ENCODE measurements at regions not wholly inside any gene's neighbourhood (a gene's known extent, or its start where the extent isn't known, plus 50 kb on each side); places are given as distances from the start of the nearest gene placed in this dataset.
"Not testable (repeated sequence)": the region's sequence is repeated elsewhere in the genome, so short reads cannot be mapped to it uniquely, and the experiment has no call there.

DNA sequence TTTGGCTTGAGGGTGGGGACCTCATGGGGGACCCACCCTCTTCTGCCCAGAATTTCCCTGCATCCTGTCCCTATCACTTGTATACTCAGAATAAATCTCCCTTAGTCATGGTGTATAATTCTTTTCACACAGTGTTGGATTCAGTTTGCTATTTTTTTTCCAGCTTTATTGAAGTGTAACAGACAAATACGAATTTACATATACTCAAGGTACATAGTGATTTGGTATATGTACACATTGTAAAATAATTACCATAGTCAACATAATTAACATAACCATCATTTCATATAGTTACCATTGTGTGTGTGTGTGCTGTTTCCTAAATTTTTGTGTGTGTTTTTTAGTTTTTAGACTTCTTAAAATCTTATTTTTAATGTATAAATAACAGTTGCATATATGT lies 269.9 kb downstream of the CNTNAP3 start:
- not testable (repeated sequence) for H3K9ac ChIP-seq (ENCODE audit: insufficient read depth in 1 of 2, low read length in 2 of 2); H3K4me1 ChIP-seq (ENCODE audit: control insufficient read depth in 5 of 5, insufficient read depth in 5 of 5, low read length in 5 of 5); DNase-seq; ATAC-seq (ENCODE audit: insufficient read depth, low FRiP score); H3K27ac ChIP-seq (ENCODE audit: low read depth in 1 of 2, low read length in 1 of 2); H3K27me3 ChIP-seq (ENCODE audit: control insufficient read depth in 3 of 3, insufficient read depth in 3 of 3, low read length in 2 of 3); H3K9me3 ChIP-seq (ENCODE audit: control insufficient read depth in 4 of 4, insufficient read depth in 3 of 4, low read length in 3 of 4); H3K36me3 ChIP-seq (ENCODE audit: control insufficient read depth in 4 of 4, insufficient read depth in 4 of 4, low read length in 4 of 4); H3K4me3 ChIP-seq
- WGBS, 2 donors, result 74 to 90% methylated on average over 1 of the region's 1 CpG

DNA sequence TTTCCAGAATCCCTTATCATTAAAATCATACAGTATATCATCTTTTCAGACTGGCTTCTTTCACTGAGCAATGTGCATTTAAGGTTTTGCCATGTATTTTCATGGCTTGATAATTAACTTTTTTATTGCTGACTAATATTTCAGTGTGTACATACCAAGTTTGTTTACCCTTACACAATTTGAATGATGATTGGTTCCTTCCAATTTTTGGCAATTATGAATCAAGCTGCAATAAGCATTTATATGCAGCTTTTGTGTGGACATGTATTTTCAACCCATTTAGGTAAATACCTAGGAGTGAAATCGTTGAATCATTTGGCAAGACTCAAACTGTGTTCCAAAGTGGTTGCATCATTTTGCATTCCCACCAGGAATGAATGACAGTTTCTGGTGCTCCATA lies 272.8 kb downstream of the CNTNAP3 start:
- not testable (repeated sequence) for DNase-seq; H3K9ac ChIP-seq (ENCODE audit: insufficient read depth in 1 of 2, low read length in 2 of 2); H3K4me3 ChIP-seq; H3K4me1 ChIP-seq (ENCODE audit: control insufficient read depth in 5 of 5, insufficient read depth in 5 of 5, low read length in 5 of 5); H3K27me3 ChIP-seq (ENCODE audit: control insufficient read depth in 3 of 3, insufficient read depth in 3 of 3, low read length in 2 of 3); H3K27ac ChIP-seq (ENCODE audit: low read depth in 1 of 2, low read length in 1 of 2); H3K36me3 ChIP-seq (ENCODE audit: control insufficient read depth in 4 of 4, insufficient read depth in 4 of 4, low read length in 4 of 4); H3K9me3 ChIP-seq (ENCODE audit: control insufficient read depth in 4 of 4, insufficient read depth in 3 of 4, low read length in 3 of 4); ATAC-seq (ENCODE audit: insufficient read depth, low FRiP score)
- whole genome bisulfite sequencing, 2 donors, result no CpG with 5 or more reads among the region's 1 CpG

DNA sequence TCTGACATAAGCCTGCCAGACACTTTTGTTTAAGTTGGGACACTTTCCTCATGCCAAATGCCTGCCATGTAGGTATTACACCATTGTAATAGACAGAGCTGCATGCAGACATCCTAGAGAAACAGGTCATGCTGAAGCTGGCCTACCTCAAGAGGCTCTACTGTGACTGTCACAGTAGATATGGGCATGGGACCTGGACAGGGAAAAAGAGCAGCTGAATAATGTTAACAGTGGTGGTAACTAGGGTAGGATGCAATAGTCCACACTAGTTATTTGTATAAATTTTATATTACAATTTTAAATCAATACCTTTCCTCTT lies 273.2 kb downstream of the CNTNAP3 start:
- not testable (repeated sequence) for H3K27ac ChIP-seq (ENCODE audit: low read depth in 1 of 2, low read length in 1 of 2); DNase-seq; H3K27me3 ChIP-seq (ENCODE audit: control insufficient read depth in 3 of 3, insufficient read depth in 3 of 3, low read length in 2 of 3); H3K9ac ChIP-seq (ENCODE audit: insufficient read depth in 1 of 2, low read length in 2 of 2); ATAC-seq (ENCODE audit: insufficient read depth, low FRiP score); H3K4me3 ChIP-seq; H3K36me3 ChIP-seq (ENCODE audit: control insufficient read depth in 4 of 4, insufficient read depth in 4 of 4, low read length in 4 of 4); H3K4me1 ChIP-seq (ENCODE audit: control insufficient read depth in 5 of 5, insufficient read depth in 5 of 5, low read length in 5 of 5); H3K9me3 ChIP-seq (ENCODE audit: control insufficient read depth in 4 of 4, insufficient read depth in 3 of 4, low read length in 3 of 4)

DNA sequence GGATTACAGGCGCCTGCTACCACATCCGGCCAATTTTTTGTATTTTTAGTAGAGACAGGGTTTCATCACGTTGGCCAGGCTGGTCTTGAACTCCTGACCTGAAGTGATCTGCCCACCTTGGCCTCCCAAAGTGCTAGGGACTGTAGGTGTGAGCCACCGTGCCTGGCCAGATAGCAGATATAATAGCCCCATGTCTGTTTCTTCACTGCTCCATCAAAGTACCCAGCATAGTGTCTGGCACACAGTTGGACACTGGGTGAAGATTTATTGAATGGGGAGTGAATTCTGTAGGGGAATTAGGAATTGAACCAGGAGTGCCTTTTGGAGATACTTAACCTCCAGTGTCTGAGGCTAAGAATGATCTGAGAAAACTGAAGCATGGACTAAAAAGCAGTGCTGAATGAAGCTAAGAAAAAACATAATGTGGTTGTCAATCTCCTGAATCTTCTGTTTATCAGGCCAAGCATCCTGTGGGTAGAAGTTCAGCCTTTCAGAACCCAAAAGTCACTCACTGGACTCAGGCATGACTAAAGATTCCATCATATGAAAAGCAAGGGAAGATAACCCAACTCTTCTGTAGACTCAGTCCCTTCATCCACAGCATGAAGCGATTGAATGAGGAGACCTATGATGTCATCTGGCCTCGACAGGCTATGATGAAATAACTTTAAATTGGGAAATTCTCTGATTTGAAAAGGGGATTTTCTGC lies 273.7 kb downstream of the CNTNAP3 start:
- not testable (repeated sequence) for H3K36me3 ChIP-seq (ENCODE audit: control insufficient read depth in 4 of 4, insufficient read depth in 4 of 4, low read length in 4 of 4); H3K9ac ChIP-seq (ENCODE audit: insufficient read depth in 1 of 2, low read length in 2 of 2); H3K27me3 ChIP-seq (ENCODE audit: control insufficient read depth in 3 of 3, insufficient read depth in 3 of 3, low read length in 2 of 3); H3K27ac ChIP-seq (ENCODE audit: low read depth in 1 of 2, low read length in 1 of 2); H3K4me3 ChIP-seq; H3K4me1 ChIP-seq (ENCODE audit: control insufficient read depth in 5 of 5, insufficient read depth in 5 of 5, low read length in 5 of 5); ATAC-seq (ENCODE audit: insufficient read depth, low FRiP score); H3K9me3 ChIP-seq (ENCODE audit: control insufficient read depth in 4 of 4, insufficient read depth in 3 of 4, low read length in 3 of 4); DNase-seq
- 74 to 92% methylated on average over 4 of the region's 6 CpGs for WGBS, 2 donors

DNA sequence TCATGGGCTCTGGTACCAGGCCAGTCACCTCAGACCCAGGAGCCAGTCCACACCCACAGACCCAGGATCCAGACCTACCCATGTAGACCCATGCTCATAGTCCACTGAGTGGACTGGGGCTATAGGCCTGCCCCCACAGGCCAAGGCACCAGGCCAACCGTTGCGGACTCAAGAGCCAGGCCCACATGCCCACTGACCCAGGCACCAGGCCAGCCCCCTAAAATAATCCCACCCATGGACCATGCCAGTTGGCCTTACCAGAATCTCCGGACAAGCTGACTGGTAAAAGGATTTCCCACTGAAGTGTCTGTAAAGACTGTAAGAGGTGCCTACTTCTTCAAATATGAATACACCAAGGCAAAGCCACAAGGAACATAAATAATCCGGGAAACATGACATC lies 278.2 kb downstream of the CNTNAP3 start:
- H3K4me3 ChIP-seq; H3K9me3 ChIP-seq (ENCODE audit: control insufficient read depth in 4 of 4, insufficient read depth in 3 of 4, low read length in 3 of 4); H3K27ac ChIP-seq (ENCODE audit: low read depth in 1 of 2, low read length in 1 of 2); H3K27me3 ChIP-seq (ENCODE audit: control insufficient read depth in 3 of 3, insufficient read depth in 3 of 3, low read length in 2 of 3); H3K9ac ChIP-seq (ENCODE audit: insufficient read depth in 1 of 2, low read length in 2 of 2); DNase-seq; H3K36me3 ChIP-seq (ENCODE audit: control insufficient read depth in 4 of 4, insufficient read depth in 4 of 4, low read length in 4 of 4); H3K4me1 ChIP-seq (ENCODE audit: control insufficient read depth in 5 of 5, insufficient read depth in 5 of 5, low read length in 5 of 5); ATAC-seq (ENCODE audit: insufficient read depth, low FRiP score): not testable (repeated sequence)
- WGBS, 2 donors, result 93 to 95% methylated on average over 4 of the region's 4 CpGs

DNA sequence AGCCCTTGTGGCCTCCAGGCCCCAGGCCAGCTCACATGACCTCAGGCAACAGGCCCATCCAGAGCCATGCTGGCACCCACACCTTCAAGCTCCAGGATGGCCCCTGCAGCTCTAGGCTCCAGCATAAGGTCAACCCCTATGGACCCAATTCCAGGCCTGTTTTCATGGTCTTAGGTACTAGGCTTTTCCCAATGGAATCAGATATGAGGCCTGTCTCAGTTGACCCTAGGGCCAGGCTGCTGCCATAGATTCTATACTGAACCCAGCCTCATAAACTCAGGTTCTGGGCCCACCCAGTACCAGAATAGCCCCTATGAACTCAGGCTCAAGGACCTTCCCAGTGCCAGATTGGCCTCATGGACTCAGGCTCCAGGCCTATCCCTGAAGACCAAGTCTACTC lies 278.6 kb downstream of the CNTNAP3 start:
- not testable (repeated sequence) for H3K4me1 ChIP-seq (ENCODE audit: control insufficient read depth in 5 of 5, insufficient read depth in 5 of 5, low read length in 5 of 5); H3K36me3 ChIP-seq (ENCODE audit: control insufficient read depth in 4 of 4, insufficient read depth in 4 of 4, low read length in 4 of 4); H3K9me3 ChIP-seq (ENCODE audit: control insufficient read depth in 4 of 4, insufficient read depth in 3 of 4, low read length in 3 of 4); H3K27ac ChIP-seq (ENCODE audit: low read depth in 1 of 2, low read length in 1 of 2); H3K27me3 ChIP-seq (ENCODE audit: control insufficient read depth in 3 of 3, insufficient read depth in 3 of 3, low read length in 2 of 3); ATAC-seq (ENCODE audit: insufficient read depth, low FRiP score); H3K9ac ChIP-seq (ENCODE audit: insufficient read depth in 1 of 2, low read length in 2 of 2); H3K4me3 ChIP-seq; DNase-seq

DNA sequence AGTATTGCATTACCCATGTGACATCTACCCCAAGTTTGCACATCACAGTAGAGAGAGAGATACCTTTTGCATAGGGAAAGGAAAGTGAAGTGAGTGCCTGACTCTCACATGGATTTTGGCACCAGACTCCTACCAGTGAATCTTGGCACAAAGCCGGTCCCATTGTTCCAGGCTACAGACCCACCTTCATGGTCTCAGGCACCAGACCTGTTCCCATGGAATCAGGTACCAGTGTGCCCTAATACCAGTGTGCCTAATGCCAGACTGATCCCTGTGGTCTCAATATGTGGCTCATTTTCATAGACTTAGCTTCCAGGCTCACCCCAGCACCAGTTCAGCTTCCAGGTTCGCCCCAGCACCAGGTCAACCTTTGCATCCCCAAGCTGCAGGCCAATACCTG lies 279.1 kb downstream of the CNTNAP3 start:
- not testable (repeated sequence) for H3K4me1 ChIP-seq (ENCODE audit: control insufficient read depth in 5 of 5, insufficient read depth in 5 of 5, low read length in 5 of 5); H3K27me3 ChIP-seq (ENCODE audit: control insufficient read depth in 3 of 3, insufficient read depth in 3 of 3, low read length in 2 of 3); H3K9me3 ChIP-seq (ENCODE audit: control insufficient read depth in 4 of 4, insufficient read depth in 3 of 4, low read length in 3 of 4); H3K36me3 ChIP-seq (ENCODE audit: control insufficient read depth in 4 of 4, insufficient read depth in 4 of 4, low read length in 4 of 4); H3K27ac ChIP-seq (ENCODE audit: low read depth in 1 of 2, low read length in 1 of 2); H3K9ac ChIP-seq (ENCODE audit: insufficient read depth in 1 of 2, low read length in 2 of 2); ATAC-seq (ENCODE audit: insufficient read depth, low FRiP score); DNase-seq; H3K4me3 ChIP-seq
- 95 to 100% methylated on average over 1 to 2 of the region's 2 CpGs for WGBS, 2 donors

DNA sequence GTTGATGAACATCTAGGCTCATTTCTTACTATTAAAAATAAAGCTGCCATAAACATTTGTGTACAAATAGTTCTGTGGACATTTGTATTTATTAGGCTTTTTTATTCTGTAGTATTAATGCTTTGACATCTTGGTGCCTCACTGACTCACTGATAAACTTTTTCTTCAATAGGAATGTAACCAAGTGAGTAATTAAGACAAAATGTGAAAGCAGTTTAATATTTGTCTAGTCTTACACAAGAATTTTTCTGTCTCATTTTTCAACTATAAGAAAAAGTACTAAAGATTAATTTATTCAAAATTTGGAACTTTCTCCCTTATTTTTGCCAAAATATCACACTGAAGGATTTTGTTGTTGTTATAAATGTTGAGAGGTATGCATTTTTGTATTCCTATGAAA lies 282.2 kb downstream of the CNTNAP3 start:
- DNase-seq; H3K9ac ChIP-seq (ENCODE audit: insufficient read depth in 1 of 2, low read length in 2 of 2); H3K36me3 ChIP-seq (ENCODE audit: control insufficient read depth in 4 of 4, insufficient read depth in 4 of 4, low read length in 4 of 4); H3K27me3 ChIP-seq (ENCODE audit: control insufficient read depth in 3 of 3, insufficient read depth in 3 of 3, low read length in 2 of 3); H3K4me1 ChIP-seq (ENCODE audit: control insufficient read depth in 5 of 5, insufficient read depth in 5 of 5, low read length in 5 of 5); H3K9me3 ChIP-seq (ENCODE audit: control insufficient read depth in 4 of 4, insufficient read depth in 3 of 4, low read length in 3 of 4); H3K4me3 ChIP-seq; ATAC-seq (ENCODE audit: insufficient read depth, low FRiP score); H3K27ac ChIP-seq (ENCODE audit: low read depth in 1 of 2, low read length in 1 of 2): not testable (repeated sequence)
